HG03469 (cell line): ENCODE measurements at regions not wholly inside any gene's neighbourhood (a gene's known extent, or its start where the extent isn't known, plus 50 kb on each side); places are given as distances from the start of the nearest gene placed in this dataset.
A peak's percentile ranks its signal among the peaks of the same experiment; 100 is the strongest.

ENCODE experiments used
- ATAC-seq: cut with Tn5 transposase; IDR thresholded peaks from one replicate; pipeline ENCODE4 v1.9.1; 2021; ENCODE audit warnings: mild to moderate bottlenecking, moderate library complexity, moderate number of reproducible peaks; ENCODE audit not compliant: unreplicated experiment

DNA sequence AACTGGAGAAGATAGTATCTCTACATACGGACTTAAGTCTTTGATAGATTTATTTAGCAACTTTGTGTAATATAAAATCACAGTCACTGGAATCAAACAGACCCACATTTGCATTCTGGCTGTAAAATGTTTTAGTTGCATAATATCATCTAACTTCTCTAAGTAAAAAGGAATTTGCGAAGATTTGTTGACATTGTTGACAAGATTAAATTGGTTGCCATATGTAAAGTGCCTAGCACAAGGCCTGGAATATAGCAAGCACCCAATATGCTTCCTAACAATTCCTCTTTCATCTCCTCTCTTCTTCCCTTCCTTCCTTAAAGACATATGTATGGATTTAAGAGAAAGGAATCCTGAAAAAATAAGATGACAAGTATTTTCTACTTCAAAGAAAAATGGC lies 295.4 kb upstream of the PPFIA2 start:
- ATAC-seq: no peak

GRCh38 chr12:82047446-82047845 lies 288.3 kb upstream of the PPFIA2 start:
- ATAC-seq: no peak

GRCh38 chr12:82040987-82041743 lies 282.0 kb upstream of the PPFIA2 start:
- peak; percentile 68 for ATAC-seq

DNA sequence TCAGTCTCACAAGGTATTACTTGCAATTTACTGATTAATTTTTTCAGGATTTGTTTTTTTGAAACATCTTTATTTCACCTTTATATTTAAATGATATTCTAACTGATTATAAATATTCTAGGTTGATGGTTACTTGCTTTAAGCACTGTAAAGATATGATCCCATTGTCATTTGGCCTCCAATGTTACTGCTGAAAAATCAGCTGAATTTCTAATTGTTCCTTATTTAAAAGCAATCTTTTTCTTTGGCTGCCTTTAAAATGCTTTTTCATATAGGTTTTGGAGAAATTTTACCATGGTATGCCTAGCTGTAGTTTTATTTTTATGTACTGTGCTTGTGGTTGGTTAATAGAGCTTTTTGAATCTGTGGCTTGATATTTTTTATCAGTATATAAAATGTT lies 275.6 kb upstream of the PPFIA2 start:
- ATAC-seq: no peak

DNA sequence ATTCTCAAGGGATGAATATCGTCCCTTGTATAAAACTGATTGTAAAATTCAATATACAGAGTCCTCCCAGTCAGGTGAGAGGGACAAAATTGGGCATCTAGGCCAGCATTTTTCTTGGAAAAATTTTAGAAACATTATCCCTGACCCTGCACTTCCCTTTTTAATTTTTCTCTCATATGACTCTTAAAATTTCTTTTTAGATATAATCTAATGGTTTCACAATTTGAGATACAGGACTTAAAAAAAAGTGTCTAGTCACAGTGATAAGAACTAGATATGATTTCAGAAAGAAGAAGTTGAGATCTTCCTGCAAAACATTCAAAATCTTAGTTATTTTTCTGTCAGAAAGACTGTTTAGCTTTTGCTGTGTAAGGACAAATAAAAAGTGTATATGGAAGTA lies 270.8 kb upstream of the PPFIA2 start:
- no peak for ATAC-seq

GRCh38 chr12:82028772-82029171 lies 269.6 kb upstream of the PPFIA2 start:
- ATAC-seq: no peak

GRCh38 chr12:82027612-82028011 lies 268.5 kb upstream of the PPFIA2 start:
- ATAC-seq: no peak

DNA sequence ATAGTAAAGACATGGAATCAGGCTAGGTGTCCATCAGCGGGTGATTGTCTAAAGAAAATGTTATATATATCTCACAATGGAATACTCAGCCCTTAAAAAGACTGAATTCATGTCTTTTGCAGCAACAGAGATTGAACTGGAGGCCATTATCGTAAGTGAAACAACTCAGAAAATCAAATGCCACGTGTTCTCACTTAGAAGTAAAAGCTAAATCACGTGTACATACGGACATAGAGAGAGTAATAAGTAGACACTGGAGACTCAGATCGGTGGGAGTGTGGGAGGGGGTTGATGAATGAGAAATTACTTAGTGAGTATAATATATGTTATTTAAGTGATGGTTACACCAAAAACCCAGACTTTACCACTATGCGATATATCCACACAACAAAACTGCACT lies 266.3 kb upstream of the PPFIA2 start:
- no peak for ATAC-seq

GRCh38 chr12:82019533-82019932 lies 260.4 kb upstream of the PPFIA2 start:
- no peak for ATAC-seq

GRCh38 chr12:82015623-82016347 lies 256.6 kb upstream of the PPFIA2 start:
- ATAC-seq: peak; percentile 75

GRCh38 chr12:82012176-82012575 lies 253.0 kb upstream of the PPFIA2 start:
- no peak for ATAC-seq

- no peak for ATAC-seq
Measured at GRCh38 chr12:82009524-82009923, 250.4 kb upstream of the PPFIA2 start.

DNA sequence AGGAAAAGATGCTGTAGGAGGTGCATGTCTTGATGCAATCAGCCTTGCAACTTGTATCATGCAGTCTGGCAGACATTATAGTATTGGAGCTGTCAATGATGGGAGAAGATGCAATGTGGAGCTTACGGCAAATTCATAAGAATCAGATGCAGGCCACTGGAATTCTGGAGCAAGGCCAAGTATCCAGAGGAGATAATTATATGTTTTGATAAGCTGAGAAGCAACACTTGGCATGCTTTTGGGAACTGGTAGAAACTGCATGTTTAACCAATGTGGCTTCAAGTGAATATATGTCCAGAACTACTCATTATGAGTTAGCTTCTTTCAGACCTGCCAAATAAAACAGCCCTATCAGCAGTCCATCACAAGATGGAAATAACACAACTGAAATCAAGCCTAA lies 249.1 kb upstream of the PPFIA2 start:
- no peak for ATAC-seq

- no peak for ATAC-seq
Measured at GRCh38 chr12:81998761-81999378, 239.7 kb upstream of the PPFIA2 start.

GRCh38 chr12:81992461-81992860 lies 233.3 kb upstream of the PPFIA2 start:
- no peak for ATAC-seq

GRCh38 chr12:81991868-81992267 lies 232.7 kb upstream of the PPFIA2 start:
- ATAC-seq: no peak

DNA sequence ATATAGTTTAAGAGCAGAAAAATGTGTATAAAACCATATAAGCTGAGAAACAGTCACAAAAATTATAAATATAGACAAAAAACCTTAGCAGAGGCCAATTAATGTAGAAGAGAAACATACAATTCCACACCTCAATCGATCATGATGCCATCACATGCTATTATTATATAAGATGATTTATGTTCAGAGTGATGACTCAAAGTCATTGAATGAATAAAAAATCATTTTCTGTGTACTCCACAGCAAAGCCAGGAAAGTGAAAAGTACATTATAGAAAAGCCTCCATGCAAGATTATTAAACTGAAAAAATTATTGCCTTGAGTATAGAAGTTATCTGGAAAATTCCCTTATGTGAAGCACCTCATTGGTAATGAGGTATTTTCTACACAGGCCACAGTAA lies 229.2 kb upstream of the PPFIA2 start:
- ATAC-seq: no peak

DNA sequence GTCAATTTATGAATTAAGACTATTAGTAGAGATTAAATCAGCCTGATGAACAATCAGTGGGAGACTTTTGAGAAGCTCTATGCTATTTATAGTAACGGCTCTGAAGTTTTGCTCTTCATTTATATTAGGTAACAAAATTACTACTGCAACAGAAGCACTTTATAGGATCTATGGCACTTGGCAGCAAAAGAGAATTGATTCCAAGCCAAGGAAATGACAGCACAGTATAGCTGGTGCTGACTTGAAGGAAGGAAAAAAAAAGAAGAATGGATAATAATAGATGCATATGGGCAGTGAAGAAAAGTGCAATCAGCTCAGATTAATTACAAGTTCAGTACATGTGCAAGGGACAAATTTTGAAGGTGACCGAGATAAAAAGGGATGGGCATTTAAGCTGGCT lies 228.2 kb upstream of the PPFIA2 start:
- no peak for ATAC-seq

GRCh38 chr12:81976661-81977060 lies 217.5 kb upstream of the PPFIA2 start:
- ATAC-seq: no peak

GRCh38 chr12:81974762-81975161 lies 215.6 kb upstream of the PPFIA2 start:
- no peak for ATAC-seq

- no peak for ATAC-seq
Measured at GRCh38 chr12:81968421-81968820, 209.3 kb upstream of the PPFIA2 start.

DNA sequence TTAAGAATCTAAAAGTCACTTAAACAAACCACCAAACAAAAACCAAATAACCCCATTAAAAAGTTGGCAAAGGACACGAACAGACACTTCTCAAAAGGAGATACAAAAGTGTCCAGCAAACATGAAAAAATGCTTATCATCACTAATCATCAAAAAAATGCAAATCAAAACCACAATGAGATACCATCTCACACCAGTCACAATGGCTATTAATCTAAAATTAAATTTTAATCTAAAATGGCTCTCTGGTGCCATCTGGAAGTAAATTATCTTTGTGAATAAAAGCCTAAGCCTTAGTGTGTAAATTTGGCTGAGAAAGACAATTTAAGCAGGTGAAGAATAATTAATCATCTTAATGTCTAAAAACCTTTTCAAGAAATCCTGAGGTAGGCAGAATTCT lies 204.5 kb upstream of the PPFIA2 start:
- ATAC-seq: no peak
